CD14-positive monocyte (primary cell): ENCODE measurements at regions not wholly inside any gene's neighbourhood (a gene's known extent, or its start where the extent isn't known, plus 50 kb on each side); places are given as distances from the start of the nearest gene placed in this dataset.
"Not testable (repeated sequence)": the region's sequence is repeated elsewhere in the genome, so short reads cannot be mapped to it uniquely, and the experiment has no call there.

Source experiments
- DNase-seq, 3 donors: peaks; one replicate each; pipeline ENCODE4 v3.0.0-alpha.2; 2011 to 2022
- H2AFZ ChIP-seq: 2 replicates; pipeline ENCODE4 v1.6.0; 2012; ENCODE audit warnings: mild to moderate bottlenecking, low read depth, low read length, inconsistent platforms; ENCODE audit not compliant: insufficient read depth, poor library complexity, severe bottlenecking
- H3K27ac ChIP-seq, 2 donors: 1 replicate in 1 of 2; 2 replicates in 1 of 2; pipeline ENCODE4 v1.5.1; 2012 to 2013; ENCODE audit warnings: low read length in 2 of 2, control low read depth in 1 of 2, inconsistent platforms in 1 of 2, low read depth in 1 of 2, mild to moderate bottlenecking in 1 of 2
- H3K27me3 ChIP-seq, 2 donors: one replicate each; pipeline versions ENCODE4 v1.6.0 to v1.6.1; 2011 to 2013; ENCODE audit warnings: low read length in 2 of 2; ENCODE audit not compliant: control insufficient read depth in 2 of 2, insufficient read depth in 2 of 2
- H3K36me3 ChIP-seq, 2 donors: replicated peaks in 1 of 2; 1 replicate in 1 of 2; 2 replicates in 1 of 2; pipeline versions ENCODE4 v1.5.1 to v1.6.1; 2012 to 2013; ENCODE audit warnings: low read length in 2 of 2, control low read depth in 1 of 2, inconsistent platforms in 1 of 2, mild to moderate bottlenecking in 1 of 2; ENCODE audit not compliant: insufficient read depth in 2 of 2, control insufficient read depth in 1 of 2
- H3K4me1 ChIP-seq, 2 donors: 1 replicate in 1 of 2; 2 replicates in 1 of 2; pipeline versions ENCODE4 v1.5.1 to v1.6.1; 2012 to 2013; ENCODE audit warnings: low read length in 2 of 2, control low read depth in 1 of 2, inconsistent platforms in 1 of 2, mild to moderate bottlenecking in 1 of 2, moderate library complexity in 1 of 2; ENCODE audit not compliant: insufficient read depth in 2 of 2, control insufficient read depth in 1 of 2
- H3K4me2 ChIP-seq: replicated peaks from 2 replicates; pipeline ENCODE3; 2012; ENCODE audit warnings: low read length, moderate library complexity, mild to moderate bottlenecking; ENCODE audit not compliant: poor library complexity, severe bottlenecking; ENCODE audit errors: extremely low read depth
- H3K4me3 ChIP-seq, 3 experiments: fragments of 200-600 bp in 1 of 3; sonication (generic) in 1 of 3; replicated peaks in 1 of 3; 1 replicate in 2 of 3; 2 replicates in 1 of 3; pipeline ENCODE4 v1.5.1; 2011 to 2013; ENCODE audit warnings: low read length in 3 of 3, mild to moderate bottlenecking in 3 of 3, control low read depth in 2 of 3, low read depth in 2 of 3, inconsistent platforms in 1 of 3, moderate library complexity in 1 of 3
- H3K79me2 ChIP-seq: 2 replicates; pipeline ENCODE4 v1.6.0; 2012; ENCODE audit warnings: mild to moderate bottlenecking, control low read depth, inconsistent platforms, low read length, moderate library complexity; ENCODE audit not compliant: insufficient read depth
- H3K9ac ChIP-seq: 2 replicates; pipeline ENCODE4 v1.6.0; 2017; ENCODE audit warnings: low read length, mild to moderate bottlenecking; ENCODE audit not compliant: insufficient read depth, poor library complexity, severe bottlenecking
- H3K9me3 ChIP-seq, 2 donors: replicated peaks in 1 of 2; 1 replicate in 1 of 2; 2 replicates in 1 of 2; pipeline versions ENCODE4 v1.5.1 to v1.6.1; 2012 to 2013; ENCODE audit warnings: low read length in 2 of 2, control low read depth in 1 of 2; ENCODE audit not compliant: control insufficient read depth in 1 of 2, insufficient read depth in 1 of 2
- H4K20me1 ChIP-seq: 2 replicates; pipeline ENCODE4 v1.6.0; 2012; ENCODE audit warnings: mild to moderate bottlenecking, low read length, control low read depth, moderate library complexity; ENCODE audit not compliant: insufficient read depth
- H3K27ac Mint-ChIP-seq, 7 donors: one replicate each; pipeline ENCODE4 v1.8.0; 2020; ENCODE audit warnings: mild to moderate bottlenecking in 7 of 7, mixed read lengths in 7 of 7, moderate library complexity in 6 of 7, inconsistent platforms in 2 of 7
- H3K27me3 Mint-ChIP-seq, 3 donors: one replicate each; pipeline ENCODE4 v1.8.0; 2021 to 2022; ENCODE audit warnings: low read depth in 3 of 3, mild to moderate bottlenecking in 3 of 3, mixed read lengths in 3 of 3, moderate library complexity in 3 of 3, inconsistent platforms in 1 of 3
- H3K36me3 Mint-ChIP-seq, 2 donors: one replicate each; pipeline ENCODE4 v1.8.0; 2020; ENCODE audit warnings: mixed read lengths in 2 of 2, inconsistent platforms in 1 of 2, mild to moderate bottlenecking in 1 of 2
- H3K4me1 Mint-ChIP-seq: one replicate; pipeline ENCODE4 v1.8.0; 2020; ENCODE audit warnings: mild to moderate bottlenecking, mixed read lengths
- H3K4me3 Mint-ChIP-seq, 2 donors: one replicate each; pipeline ENCODE4 v1.8.0; 2020; ENCODE audit warnings: mild to moderate bottlenecking in 2 of 2, mixed read lengths in 2 of 2, moderate library complexity in 1 of 2
- H3K9me3 Mint-ChIP-seq, 7 donors: one replicate each; pipeline ENCODE4 v1.8.0; 2020 to 2022; ENCODE audit warnings: mixed read lengths in 7 of 7, mild to moderate bottlenecking in 6 of 7, moderate library complexity in 6 of 7, inconsistent platforms in 2 of 7
- CTCF ChIP-seq: fragments of 200-600 bp; IDR thresholded peaks from one replicate; pipeline ENCODE4 v1.8.0; 2022; ENCODE audit warnings: antibody characterized with exemption, mild to moderate bottlenecking
- WGBS: methylation state at CpG from one replicate; pipeline ENCODE4 v1.1.5; 2013; ENCODE audit warnings: missing lambda C conversion rate; ENCODE audit not compliant: insufficient coverage; 5-methylcytosine and 5-hydroxymethylcytosine counted together
- intact Hi-C, 2 donors: fragments of 100-400 bp; cut with micrococcal nuclease; formaldehyde crosslinking; loops; one replicate each; pipeline versions ENCODE4 v1.15.0 to v1.15.1; 2023

GRCh38 chr16:52912565-52913173, 140.0 kb downstream of the CHD9NB start:
- Mint-ChIP-seq H3K36me3 (no peaks in the 10 kb centered on the region), H3K9me3 (peaks cover 0 to 2% (median 0%) of the 10 kb centered on the region in 7 donors), H3K4me3 (no peak overlapping the region), H3K4me1 (no peaks in the 10 kb centered on the region), H3K27me3 (peaks cover 0 to 2% (median 0%) of the 10 kb centered on the region in 3 donors), H3K27ac (no peak overlapping the region)
- no peak overlapping the region for H3K27ac ChIP-seq
- H2AFZ ChIP-seq: no peak overlapping the region
- no peaks in the 10 kb centered on the region for H3K9me3 ChIP-seq
- H3K27me3 ChIP-seq: no peaks in the 10 kb centered on the region
- H3K4me2 ChIP-seq: no peak overlapping the region
- 10% methylated on average over 2 of the region's 7 CpGs for WGBS
- intact Hi-C loops: loop anchor here (5.0 kb wide), 1 partner anchor 720 kb away; no protein-coding TSS in a partner anchor
- no peaks in the 10 kb centered on the region for H3K36me3 ChIP-seq
- H4K20me1 ChIP-seq: no peaks in the 10 kb centered on the region
- H3K4me3 ChIP-seq: no peak overlapping the region
- no peak overlapping the region for H3K9ac ChIP-seq
- no peaks in the 10 kb centered on the region for H3K4me1 ChIP-seq
- peak; percentile 70 for TF ChIP-seq CTCF
- no peaks in the 10 kb centered on the region for H3K79me2 ChIP-seq
- peak; percentile 2 to 24 (median 23) for DNase-seq

GRCh38 chr16:52908057-52908456, 144.6 kb downstream of the CHD9NB start:
- H3K4me2 ChIP-seq, H3K27ac ChIP-seq, H3K79me2 ChIP-seq, H2AFZ ChIP-seq, H3K4me1 Mint-ChIP-seq, H3K9me3 ChIP-seq, H3K27me3 ChIP-seq, H3K36me3 Mint-ChIP-seq, H3K27me3 Mint-ChIP-seq, H3K9me3 Mint-ChIP-seq, H3K27ac Mint-ChIP-seq, DNase-seq, H3K4me3 Mint-ChIP-seq, intact Hi-C loops, H3K4me3 ChIP-seq, H3K4me1 ChIP-seq, H3K9ac ChIP-seq, H3K36me3 ChIP-seq, H4K20me1 ChIP-seq: not testable (repeated sequence)
- WGBS: 84% methylated on average over 3 of the region's 6 CpGs
